ENCODE measurements at regions not wholly inside any gene's neighbourhood (a gene's known extent, or its start where the extent isn't known, plus 50 kb on each side); places are given as distances from the start of the nearest gene placed in this dataset.

DNA sequence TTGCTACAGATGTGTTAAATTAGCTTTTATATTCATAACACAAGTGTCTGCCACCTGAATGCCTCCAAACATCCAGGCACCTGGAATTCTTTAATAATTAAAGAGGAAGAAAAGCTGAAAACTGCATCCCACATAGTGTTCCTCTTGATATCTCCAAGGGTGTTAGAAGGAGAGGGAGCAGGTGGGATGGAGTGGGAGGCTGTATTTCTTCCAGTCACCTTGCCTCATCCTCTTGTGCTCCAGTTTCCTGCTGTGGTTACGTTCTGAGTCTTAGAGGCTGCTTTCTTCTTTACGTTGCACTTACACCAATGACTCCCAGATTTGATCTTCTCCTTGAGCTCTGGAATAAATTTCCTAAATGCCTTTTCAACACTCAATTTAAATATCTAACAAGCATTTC, 230.3 kb upstream of the LYPLAL1 start:
- H3K79me2 ChIP-seq (ENCODE audit: insufficient read depth, low read depth), result no peaks in the 10 kb centered on the region
- no peak overlapping the region for H3K4me2 ChIP-seq
- no peaks in the 10 kb centered on the region for H3K36me3 ChIP-seq (ENCODE audit: insufficient read depth)
- TF ChIP-seq, protein P1, sequence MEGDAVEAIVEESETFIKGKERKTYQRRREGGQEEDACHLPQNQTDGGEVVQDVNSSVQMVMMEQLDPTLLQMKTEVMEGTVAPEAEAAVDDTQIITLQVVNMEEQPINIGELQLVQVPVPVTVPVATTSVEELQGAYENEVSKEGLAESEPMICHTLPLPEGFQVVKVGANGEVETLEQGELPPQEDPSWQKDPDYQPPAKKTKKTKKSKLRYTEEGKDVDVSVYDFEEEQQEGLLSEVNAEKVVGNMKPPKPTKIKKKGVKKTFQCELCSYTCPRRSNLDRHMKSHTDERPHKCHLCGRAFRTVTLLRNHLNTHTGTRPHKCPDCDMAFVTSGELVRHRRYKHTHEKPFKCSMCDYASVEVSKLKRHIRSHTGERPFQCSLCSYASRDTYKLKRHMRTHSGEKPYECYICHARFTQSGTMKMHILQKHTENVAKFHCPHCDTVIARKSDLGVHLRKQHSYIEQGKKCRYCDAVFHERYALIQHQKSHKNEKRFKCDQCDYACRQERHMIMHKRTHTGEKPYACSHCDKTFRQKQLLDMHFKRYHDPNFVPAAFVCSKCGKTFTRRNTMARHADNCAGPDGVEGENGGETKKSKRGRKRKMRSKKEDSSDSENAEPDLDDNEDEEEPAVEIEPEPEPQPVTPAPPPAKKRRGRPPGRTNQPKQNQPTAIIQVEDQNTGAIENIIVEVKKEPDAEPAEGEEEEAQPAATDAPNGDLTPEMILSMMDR (conservative IDR thresholded peaks at IDR 0.05; ENCODE audit: low read depth, low read length), result no peak
- H3K27me3 ChIP-seq (ENCODE audit: insufficient read depth, low read depth), result no peaks in the 10 kb centered on the region
- no peaks in the 10 kb centered on the region for H3K4me1 ChIP-seq (ENCODE audit: low read depth, poor library complexity, severe bottlenecking)
- H2AFZ ChIP-seq (ENCODE audit: low read depth), result no peak overlapping the region
- H3K9ac ChIP-seq, result no peak overlapping the region
- no peak overlapping the region for H3K27ac ChIP-seq
- H3K4me3 ChIP-seq (IDR thresholded peaks at IDR 0.05; ENCODE audit: insufficient read depth, low read depth, low read length), result no peak overlapping the region
- no peaks in the 10 kb centered on the region for H4K20me1 ChIP-seq (ENCODE audit: insufficient read depth)

GRCh38 chr1:218945050-218945449, 228.6 kb upstream of the LYPLAL1 start:
- H3K36me3 ChIP-seq (ENCODE audit: insufficient read depth), result no peaks in the 10 kb centered on the region
- H3K4me3 ChIP-seq (IDR thresholded peaks at IDR 0.05; ENCODE audit: insufficient read depth, low read depth, low read length), result no peak overlapping the region
- TF ChIP-seq, protein P1 (conservative IDR thresholded peaks at IDR 0.05; ENCODE audit: low read depth, low read length), result no peak
- H3K27me3 ChIP-seq (ENCODE audit: insufficient read depth, low read depth), result no peaks in the 10 kb centered on the region
- no peak overlapping the region for H2AFZ ChIP-seq (ENCODE audit: low read depth)
- no peaks in the 10 kb centered on the region for H3K79me2 ChIP-seq (ENCODE audit: insufficient read depth, low read depth)
- no peak overlapping the region for H3K27ac ChIP-seq
- H4K20me1 ChIP-seq (ENCODE audit: insufficient read depth), result no peaks in the 10 kb centered on the region
- no peak overlapping the region for H3K9ac ChIP-seq
- no peaks in the 10 kb centered on the region for H3K4me1 ChIP-seq (ENCODE audit: low read depth, poor library complexity, severe bottlenecking)
- H3K4me2 ChIP-seq, result no peak overlapping the region

DNA sequence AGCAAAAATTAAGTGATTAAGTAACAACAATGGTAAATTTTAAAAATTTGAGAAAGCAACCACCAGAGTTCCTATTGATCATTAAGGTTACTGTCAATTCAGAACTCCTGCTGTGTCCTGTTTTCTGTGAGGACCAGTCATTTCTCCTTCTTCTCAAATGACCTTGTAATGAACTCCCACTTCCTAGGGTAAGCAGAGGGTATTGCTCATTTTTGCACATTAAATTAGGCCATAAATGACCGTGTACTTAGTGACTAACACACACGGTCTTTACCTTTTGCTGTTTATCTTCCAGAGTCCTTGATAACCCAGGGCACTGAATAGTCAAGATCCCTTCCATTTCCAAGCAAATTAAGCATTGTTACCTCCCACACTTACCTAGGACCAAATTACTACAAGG, 227.5 kb upstream of the LYPLAL1 start:
- H3K36me3 ChIP-seq (ENCODE audit: insufficient read depth), result no peaks in the 10 kb centered on the region
- no peak overlapping the region for H3K9ac ChIP-seq
- no peak overlapping the region for H2AFZ ChIP-seq (ENCODE audit: low read depth)
- TF ChIP-seq, protein P1 (conservative IDR thresholded peaks at IDR 0.05; ENCODE audit: low read depth, low read length), result no peak
- H3K79me2 ChIP-seq (ENCODE audit: insufficient read depth, low read depth), result no peaks in the 10 kb centered on the region
- no peaks in the 10 kb centered on the region for H4K20me1 ChIP-seq (ENCODE audit: insufficient read depth)
- H3K4me1 ChIP-seq (ENCODE audit: low read depth, poor library complexity, severe bottlenecking), result no peaks in the 10 kb centered on the region
- H3K27ac ChIP-seq, result no peak overlapping the region
- H3K4me2 ChIP-seq, result no peak overlapping the region
- no peaks in the 10 kb centered on the region for H3K27me3 ChIP-seq (ENCODE audit: insufficient read depth, low read depth)
- H3K4me3 ChIP-seq (IDR thresholded peaks at IDR 0.05; ENCODE audit: insufficient read depth, low read depth, low read length), result no peak overlapping the region

DNA sequence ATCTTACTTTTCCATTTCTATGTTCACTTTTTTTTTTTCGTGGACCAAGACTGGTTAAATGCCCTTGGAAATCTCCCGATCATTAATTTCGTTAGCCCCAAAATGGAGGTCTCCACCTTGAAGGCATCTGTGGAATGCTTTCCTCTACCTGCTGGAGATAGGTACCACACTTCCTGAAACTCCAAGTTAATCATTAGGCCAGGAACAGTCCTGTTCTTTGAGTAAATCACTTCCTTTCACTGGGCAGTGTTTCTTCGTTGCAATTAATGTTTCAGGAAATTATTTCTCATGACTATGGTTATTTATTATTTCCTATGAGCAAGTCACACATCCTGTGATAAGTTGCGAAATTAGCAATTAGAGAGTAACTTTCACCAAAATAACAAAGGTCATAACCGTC, 225.2 kb upstream of the LYPLAL1 start:
- TF ChIP-seq, protein P1 (conservative IDR thresholded peaks at IDR 0.05; ENCODE audit: low read depth, low read length), result no peak
- Histone ChIP-seq H3K4me1 (ENCODE audit: low read depth, poor library complexity, severe bottlenecking) (no peaks in the 10 kb centered on the region), H4K20me1 (ENCODE audit: insufficient read depth) (no peaks in the 10 kb centered on the region), H3K27me3 (ENCODE audit: insufficient read depth, low read depth) (no peaks in the 10 kb centered on the region), H2AFZ (ENCODE audit: low read depth) (no peak overlapping the region), H3K9ac (no peak overlapping the region), H3K4me3 (IDR thresholded peaks at IDR 0.05; ENCODE audit: insufficient read depth, low read depth, low read length) (no peak overlapping the region), H3K4me2 (no peak overlapping the region), H3K36me3 (ENCODE audit: insufficient read depth) (no peaks in the 10 kb centered on the region), H3K27ac (no peak overlapping the region), H3K79me2 (ENCODE audit: insufficient read depth, low read depth) (no peaks in the 10 kb centered on the region)

All from KMS-11 (cell line).